Adrenal gland (tissue), 9 donors: ENCODE measurements at regions not wholly inside any gene's neighbourhood (a gene's known extent, or its start where the extent isn't known, plus 50 kb on each side); places are given as distances from the start of the nearest gene placed in this dataset.

ENCODE experiments used
- DNase-seq, 7 donors: peaks; one replicate each; pipeline ENCODE4 v3.0.0-alpha.2; 2019 to 2020
- H3K27ac ChIP-seq, 5 donors: fragments of 200-600 bp; sonication (generic) in 4 of 5; 1 replicate in 3 of 5; 2 replicates in 2 of 5; pipeline versions ENCODE4 v1.5.1 to v1.8.0; 2016 to 2020; ENCODE audit warnings: mild to moderate bottlenecking in 1 of 5
- H3K27me3 ChIP-seq: fragments of 200-600 bp; 2 replicates; pipeline ENCODE4 v1.8.0; 2021
- H3K36me3 ChIP-seq, 2 donors: fragments of 200-600 bp; replicated peaks in 1 of 2; 1 replicate in 1 of 2; 2 replicates in 1 of 2; pipeline versions ENCODE4 v1.5.1 to v1.8.0; 2018 to 2022
- H3K4me1 ChIP-seq, 2 donors: fragments of 200-600 bp; replicated peaks in 1 of 2; 1 replicate in 1 of 2; 2 replicates in 1 of 2; pipeline versions ENCODE4 v1.5.1 to v1.8.0; 2018 to 2021
- H3K4me3 ChIP-seq, 4 donors: fragments of 200-600 bp; sonication (generic) in 3 of 4; one replicate each; pipeline ENCODE4 v1.5.1; 2016 to 2018
- H3K9me3 ChIP-seq, 3 donors: fragments of 200-600 bp; sonication (generic) in 1 of 3; replicated peaks in 1 of 3; 1 replicate in 2 of 3; 2 replicates in 1 of 3; pipeline versions ENCODE4 v1.5.1 to v1.8.0; 2016 to 2021
- POLR2A ChIP-seq, 2 donors: fragments of 450-650 bp; IDR thresholded peaks; one replicate each; pipeline ENCODE4 v1.6.1; 2017; ENCODE audit warnings: antibody characterized with exemption in 2 of 2, mild to moderate bottlenecking in 2 of 2, moderate library complexity in 1 of 2
- WGBS, 4 donors: extraction: QIAGEN DNeasy Blood & Tissue Kit in 2 of 4; methylation state at CpG; one replicate each; pipeline versions ENCODE4 v1.1.5 to v1.1.7; 2013 to 2017; 5-methylcytosine and 5-hydroxymethylcytosine counted together
- intact Hi-C, 2 donors: fragments of 100-400 bp; cut with DNase I; formaldehyde crosslinking; loops; one replicate each; pipeline versions ENCODE4 v1.14.1 to v1.15.0; 2022 to 2023
- TF ChIP-seq, protein P1 (sequence below), 6 experiments: fragments of 450-650 bp in 4 of 6; fragments of 200-600 bp in 2 of 6; sonication (generic) in 1 of 6; IDR thresholded peaks; 1 replicate in 5 of 6; 2 replicates in 1 of 6; pipeline versions ENCODE4 v1.5.1 to v1.8.0; 2016 to 2021; ENCODE audit warnings: antibody characterized with exemption in 6 of 6, mild to moderate bottlenecking in 2 of 6, moderate library complexity in 1 of 6
- donor health status: healthy with polysubstance abuse.
- donor health status: Bipolar disorder and iron deficiency.
- donor health status: DM: yes; HTN: yes; CAD: no.
- donor health status: DM: no; HTN: no; CAD: no.
- donor health status: DM: no; HTN: no; CAD: no.

DNA sequence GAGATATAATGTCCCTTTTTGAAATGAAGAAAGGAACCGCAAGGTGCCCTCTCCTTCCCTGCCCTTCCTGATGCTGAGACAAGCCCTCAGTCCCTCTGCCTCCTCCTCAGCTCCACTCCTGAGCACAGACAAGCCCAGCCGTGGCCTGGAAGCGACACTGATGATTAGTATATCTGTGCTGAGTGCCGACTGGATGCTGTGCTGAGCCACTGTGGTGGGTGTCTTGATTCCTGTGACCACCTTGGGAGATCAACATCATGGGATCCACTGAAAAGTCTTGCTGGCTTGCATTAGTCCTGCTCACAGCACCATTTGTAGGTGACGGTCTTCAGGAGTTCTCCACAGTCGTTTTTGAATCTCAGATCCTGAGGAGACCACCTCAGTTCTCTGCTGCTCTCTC lies 59.5 kb upstream of the HGFAC start:
- WGBS, 4 donors = 90 to 93% (median 91%) methylated on average over 6 of the region's 6 CpGs
- no peak overlapping the region for H3K4me3 ChIP-seq
- TF ChIP-seq POLR2A (IDR thresholded peaks at IDR 0.05) = no peak
- TF ChIP-seq, protein P1, sequence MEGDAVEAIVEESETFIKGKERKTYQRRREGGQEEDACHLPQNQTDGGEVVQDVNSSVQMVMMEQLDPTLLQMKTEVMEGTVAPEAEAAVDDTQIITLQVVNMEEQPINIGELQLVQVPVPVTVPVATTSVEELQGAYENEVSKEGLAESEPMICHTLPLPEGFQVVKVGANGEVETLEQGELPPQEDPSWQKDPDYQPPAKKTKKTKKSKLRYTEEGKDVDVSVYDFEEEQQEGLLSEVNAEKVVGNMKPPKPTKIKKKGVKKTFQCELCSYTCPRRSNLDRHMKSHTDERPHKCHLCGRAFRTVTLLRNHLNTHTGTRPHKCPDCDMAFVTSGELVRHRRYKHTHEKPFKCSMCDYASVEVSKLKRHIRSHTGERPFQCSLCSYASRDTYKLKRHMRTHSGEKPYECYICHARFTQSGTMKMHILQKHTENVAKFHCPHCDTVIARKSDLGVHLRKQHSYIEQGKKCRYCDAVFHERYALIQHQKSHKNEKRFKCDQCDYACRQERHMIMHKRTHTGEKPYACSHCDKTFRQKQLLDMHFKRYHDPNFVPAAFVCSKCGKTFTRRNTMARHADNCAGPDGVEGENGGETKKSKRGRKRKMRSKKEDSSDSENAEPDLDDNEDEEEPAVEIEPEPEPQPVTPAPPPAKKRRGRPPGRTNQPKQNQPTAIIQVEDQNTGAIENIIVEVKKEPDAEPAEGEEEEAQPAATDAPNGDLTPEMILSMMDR (IDR thresholded peaks at IDR 0.05) = no peak
- no peaks in the 10 kb centered on the region for H3K36me3 ChIP-seq
- no peak overlapping the region for H3K27ac ChIP-seq
- peaks cover 0 to 5% of the 10 kb centered on the region in 2 donors for H3K4me1 ChIP-seq
- no peaks in the 10 kb centered on the region for H3K9me3 ChIP-seq
- intact Hi-C loops = no loop called here
- H3K27me3 ChIP-seq = no peaks in the 10 kb centered on the region
- DNase-seq = no peak

- Histone ChIP-seq H3K4me3 (no peak overlapping the region), H3K9me3 (no peaks in the 10 kb centered on the region), H3K27ac (peak overlapping the region in 4 of 5 donors; percentile 50 to 89 (median 74)), H3K36me3 (no peaks in the 10 kb centered on the region), H3K27me3 (no peaks in the 10 kb centered on the region), H3K4me1 (peaks cover 4 to 12% of the 10 kb centered on the region in 2 donors)
- 80 to 95% (median 91%) methylated on average over 7 of the region's 7 CpGs for WGBS, 4 donors
- intact Hi-C loops = no loop called here
- TF ChIP-seq, protein P1 (IDR thresholded peaks at IDR 0.05) = no peak
- no peak for TF ChIP-seq POLR2A (IDR thresholded peaks at IDR 0.05)
- DNase-seq = peak in 3 of 7 donors; percentile 21 to 25 (median 24)
Measured at GRCh38 chr4:3384391-3384770, 57.4 kb upstream of the HGFAC start.

GRCh38 chr4:3384771-3385710 lies 56.7 kb upstream of the HGFAC start:
- peak overlapping the region in 1 of 4 donors; percentile 26 for H3K4me3 ChIP-seq
- intact Hi-C loops = no loop called here
- peak in 1 of 2 donors; percentile 15 for TF ChIP-seq POLR2A (IDR thresholded peaks at IDR 0.05)
- TF ChIP-seq, protein P1 (IDR thresholded peaks at IDR 0.05) = no peak
- no peaks in the 10 kb centered on the region for H3K36me3 ChIP-seq
- peak in 5 of 7 donors; percentile 58 to 67 (median 62) for DNase-seq
- H3K27ac ChIP-seq = peak overlapping the region in 4 of 5 donors; percentile 50 to 89 (median 74)
- no peaks in the 10 kb centered on the region for H3K9me3 ChIP-seq
- WGBS, 4 donors = 73 to 87% (median 79%) methylated on average over 25 to 35 of the region's 35 CpGs
- H3K4me1 ChIP-seq = peaks cover 4 to 12% of the 10 kb centered on the region in 2 donors
- H3K27me3 ChIP-seq = no peaks in the 10 kb centered on the region

GRCh38 chr4:3385711-3386420 lies 55.9 kb upstream of the HGFAC start:
- WGBS, 4 donors = 87 to 92% (median 88%) methylated on average over 13 to 21 of the region's 21 CpGs
- Histone ChIP-seq H3K36me3 (no peaks in the 10 kb centered on the region), H3K27ac (peak overlapping the region in 4 of 5 donors; percentile 50 to 89 (median 74)), H3K4me1 (peaks cover 4 to 12% of the 10 kb centered on the region in 2 donors), H3K4me3 (no peak overlapping the region), H3K9me3 (no peaks in the 10 kb centered on the region), H3K27me3 (no peaks in the 10 kb centered on the region)
- TF ChIP-seq, protein P1 (IDR thresholded peaks at IDR 0.05) = no peak
- TF ChIP-seq POLR2A (IDR thresholded peaks at IDR 0.05) = no peak
- DNase-seq = no peak
- intact Hi-C loops = no loop called here
